Activated effector memory CD4-positive, alpha-beta T cell treated with anti-CD3 and anti-CD28 coated beads, Interleukin-2, amount 50 U/mL, for 16 hours (primary cell): ENCODE measurements at regions not wholly inside any gene's neighbourhood (a gene's known extent, or its start where the extent isn't known, plus 50 kb on each side); places are given as distances from the start of the nearest gene placed in this dataset.
"Not testable (repeated sequence)": the region's sequence is repeated elsewhere in the genome, so short reads cannot be mapped to it uniquely, and the experiment has no call there.

ENCODE experiments used
- DNase-seq: peaks from one replicate; pipeline ENCODE4 v3.0.0-alpha.2; 2020

GRCh38 chr12:25424211-25424731 is 128.8 kb downstream of the LMNTD1 start:
- no peak for DNase-seq

GRCh38 chr12:25423355-25424050 is 129.6 kb downstream of the LMNTD1 start:
- no peak for DNase-seq

GRCh38 chr12:25422241-25422640 is 130.8 kb downstream of the LMNTD1 start:
- DNase-seq = no peak

GRCh38 chr12:25421651-25422167 is 131.4 kb downstream of the LMNTD1 start:
- no peak for DNase-seq

- DNase-seq = no peak
Measured at GRCh38 chr12:25420116-25420515, 133.0 kb downstream of the LMNTD1 start.

- DNase-seq = no peak
Measured at GRCh38 chr12:25419595-25419994, 133.5 kb downstream of the LMNTD1 start.

- no peak for DNase-seq
Measured at GRCh38 chr12:25417071-25417470, 136.0 kb downstream of the LMNTD1 start.

DNA sequence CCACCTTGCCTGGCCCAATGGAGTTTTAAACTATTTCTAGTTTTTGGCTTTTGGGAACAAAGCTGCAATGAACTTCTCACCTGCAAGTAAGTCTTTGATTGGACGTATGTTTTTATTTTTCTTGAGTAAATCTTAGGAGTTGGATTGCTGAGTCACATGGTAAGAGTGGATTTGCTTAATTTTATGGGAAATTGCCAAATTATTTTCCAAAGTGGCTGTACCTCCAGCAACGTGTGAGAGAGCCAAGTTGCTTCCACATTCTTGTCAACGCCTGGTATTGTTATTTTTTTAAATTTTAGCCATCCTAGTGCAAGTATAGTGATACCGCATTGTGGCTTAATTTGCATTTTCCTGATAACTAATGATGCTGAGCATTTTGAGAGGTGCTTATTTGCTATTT is 136.6 kb downstream of the LMNTD1 start:
- no peak for DNase-seq

- no peak for DNase-seq
Measured at GRCh38 chr12:25415004-25415403, 138.1 kb downstream of the LMNTD1 start.

DNA sequence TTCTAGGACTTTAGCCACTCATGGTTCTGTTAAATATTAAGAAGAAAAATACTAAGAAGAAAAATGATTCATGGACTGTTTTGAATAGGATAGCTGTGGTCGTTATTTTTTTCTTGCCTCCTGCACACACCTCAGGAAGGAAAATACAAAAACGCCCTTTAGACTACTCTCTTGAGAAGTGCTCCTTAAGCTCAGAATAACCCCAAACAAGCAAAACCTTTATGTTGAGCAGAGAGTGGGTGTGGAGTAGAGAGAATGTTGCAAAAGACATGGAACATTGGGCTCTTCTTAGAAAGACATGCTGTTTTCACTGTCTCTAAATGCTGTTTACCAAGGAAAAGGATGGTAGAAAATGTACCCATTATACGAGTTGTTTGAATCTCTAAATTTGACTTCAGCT is 140.3 kb downstream of the LMNTD1 start:
- no peak for DNase-seq

- no peak for DNase-seq
Measured at GRCh38 chr12:25404955-25405354, 148.1 kb downstream of the LMNTD1 start.

DNA sequence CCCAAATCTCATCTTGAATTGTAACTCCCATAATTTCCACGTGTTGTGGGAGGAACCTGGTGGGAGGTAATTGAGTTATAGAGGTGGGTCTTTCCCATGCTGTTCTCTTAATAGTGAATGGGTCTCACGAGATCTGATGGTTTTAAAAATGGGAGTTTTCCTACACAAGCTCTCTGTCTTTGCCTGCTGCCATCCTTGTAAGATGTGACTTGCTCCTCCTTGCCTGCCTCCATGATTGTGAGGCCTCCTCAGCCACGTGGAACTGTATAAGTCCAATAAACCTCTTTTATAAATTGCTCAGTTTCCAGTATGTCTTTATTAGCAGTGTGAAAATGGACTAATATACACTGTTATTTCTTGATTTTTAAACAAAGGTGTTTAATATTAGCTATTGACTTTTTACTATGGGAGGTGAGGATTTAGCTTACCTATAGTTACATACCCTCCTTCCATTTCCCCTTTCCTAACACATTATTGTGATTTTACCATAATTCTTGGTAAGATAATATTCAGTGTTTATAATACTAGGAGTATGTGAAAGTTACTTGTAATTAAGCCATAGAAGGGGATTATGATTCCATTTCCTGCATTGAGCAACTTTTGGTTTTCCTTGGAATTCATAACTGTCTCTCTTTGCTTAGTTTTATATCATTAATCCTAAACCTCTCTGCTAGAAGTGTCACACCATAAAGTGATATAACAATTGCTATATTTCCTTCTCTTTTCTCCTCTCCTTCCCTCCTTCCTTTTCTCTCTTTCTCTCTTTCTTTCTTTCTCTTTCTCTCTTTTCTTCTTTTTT is 151.0 kb upstream of the KRAS start:
- no peak for DNase-seq

DNA sequence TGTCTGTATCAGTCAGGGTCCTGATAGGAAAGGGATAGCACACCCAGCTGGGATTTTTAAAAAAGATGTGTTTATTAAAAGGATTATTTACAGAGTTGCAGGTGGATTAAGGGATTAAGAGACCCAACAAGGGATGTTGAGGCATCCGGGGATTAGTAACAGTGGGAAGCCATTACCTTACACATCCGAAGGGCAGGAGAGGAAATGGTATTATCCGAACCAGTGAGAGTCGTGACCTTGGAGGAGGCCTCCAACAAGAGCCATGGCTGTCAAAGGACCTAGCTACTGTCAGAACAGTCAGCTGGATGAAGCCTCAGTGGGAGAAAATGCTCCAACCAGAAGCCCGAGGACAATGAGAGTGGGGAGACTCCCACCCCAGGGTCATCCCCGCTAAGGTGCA is 146.3 kb upstream of the KRAS start:
- no peak for DNase-seq

GRCh38 chr12:25395227-25395626 is 144.5 kb upstream of the KRAS start:
- no peak for DNase-seq

DNA sequence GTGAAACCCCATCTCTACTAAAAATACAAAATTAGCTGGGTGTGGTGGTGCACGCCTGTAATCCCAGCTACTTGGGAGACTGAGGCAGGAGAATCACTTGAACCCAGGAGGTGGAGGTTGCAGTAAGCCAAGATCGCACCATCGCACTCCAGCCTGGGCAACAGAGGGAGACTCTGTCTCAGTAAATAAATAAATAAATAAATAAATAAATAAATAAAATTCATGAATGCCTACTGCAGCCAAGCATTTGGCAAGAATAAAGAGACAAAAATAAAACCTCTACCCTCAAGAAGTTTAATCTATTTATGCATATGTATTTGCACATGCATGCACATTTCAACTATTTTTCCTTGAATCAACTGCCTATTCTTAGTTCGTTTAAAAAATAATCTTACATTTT is 144.0 kb upstream of the KRAS start:
- DNase-seq = not testable (repeated sequence)

DNA sequence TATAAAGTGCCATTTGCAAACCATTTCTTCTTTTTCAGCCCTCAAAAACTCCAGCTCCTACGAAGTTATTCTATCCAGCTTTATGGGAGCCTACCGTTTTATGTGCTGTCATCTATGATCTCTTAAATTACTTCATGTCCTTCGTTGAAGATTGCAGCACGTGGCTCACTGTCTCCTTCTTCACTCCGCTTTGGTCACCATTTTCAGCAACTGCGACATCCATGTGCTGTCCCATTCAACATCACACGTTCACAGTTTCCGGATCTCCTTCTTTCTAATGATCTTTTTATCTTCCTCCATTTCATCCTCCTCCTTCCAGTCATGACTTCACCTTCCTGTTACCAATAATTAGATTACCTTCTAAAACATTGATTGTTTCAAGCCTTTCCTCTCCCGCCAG is 143.3 kb upstream of the KRAS start:
- DNase-seq = no peak

- not testable (repeated sequence) for DNase-seq
Measured at GRCh38 chr12:25391346-25391745, 140.6 kb upstream of the KRAS start.

DNA sequence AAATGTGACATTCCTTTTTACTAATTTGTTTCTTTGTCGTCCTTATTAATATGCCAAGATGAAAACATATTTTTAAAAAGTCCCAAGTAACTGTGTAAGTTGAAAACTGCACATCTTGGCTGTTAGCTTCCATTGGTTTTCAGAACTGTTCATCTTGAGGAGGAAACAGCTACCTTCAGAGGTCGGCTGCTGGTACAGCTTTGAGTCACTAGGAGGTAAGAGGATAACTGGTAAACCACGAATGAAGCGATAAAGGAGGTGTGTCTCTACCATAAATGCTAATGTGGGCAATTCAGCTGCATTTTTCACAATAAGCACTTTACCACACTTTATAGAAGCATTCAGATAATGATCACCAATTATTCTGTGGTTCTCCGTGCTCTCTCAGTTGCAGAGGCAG is 137.5 kb upstream of the KRAS start:
- DNase-seq = peak; percentile 72

DNA sequence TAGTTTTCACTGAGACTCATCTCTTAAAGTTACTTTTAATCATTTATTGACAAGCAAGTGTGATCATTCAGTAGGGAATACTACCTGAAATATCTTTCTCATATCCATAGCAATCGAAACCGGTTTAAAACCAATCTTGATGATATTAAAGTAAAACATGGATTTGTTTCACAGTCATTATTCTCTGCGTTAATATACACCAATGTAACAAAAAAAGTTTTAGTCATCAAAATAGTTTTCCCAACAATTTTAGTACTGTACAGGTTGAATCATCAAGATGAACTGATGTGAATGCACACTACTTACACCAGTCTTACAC is 137.0 kb upstream of the KRAS start:
- DNase-seq = no peak

GRCh38 chr12:25386831-25387731 is 136.4 kb upstream of the KRAS start:
- DNase-seq = peak; percentile 87

DNA sequence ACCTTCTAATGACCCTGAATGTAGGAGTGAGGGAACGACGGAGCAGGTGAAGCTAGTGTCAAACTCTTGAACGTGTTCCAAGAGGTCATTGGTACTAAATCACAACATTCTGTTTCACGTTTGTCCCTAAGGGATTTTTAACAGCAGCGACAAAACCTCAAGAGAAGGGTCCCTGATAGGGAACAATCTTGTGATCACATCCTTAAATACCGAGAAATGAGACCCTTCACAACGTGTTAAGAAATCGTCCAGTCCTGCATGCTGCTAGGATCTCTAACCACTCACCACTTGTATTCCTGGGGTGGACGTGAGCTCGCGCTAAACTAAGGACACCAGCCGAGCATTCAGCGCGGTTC is 134.1 kb upstream of the KRAS start:
- no peak for DNase-seq

DNA sequence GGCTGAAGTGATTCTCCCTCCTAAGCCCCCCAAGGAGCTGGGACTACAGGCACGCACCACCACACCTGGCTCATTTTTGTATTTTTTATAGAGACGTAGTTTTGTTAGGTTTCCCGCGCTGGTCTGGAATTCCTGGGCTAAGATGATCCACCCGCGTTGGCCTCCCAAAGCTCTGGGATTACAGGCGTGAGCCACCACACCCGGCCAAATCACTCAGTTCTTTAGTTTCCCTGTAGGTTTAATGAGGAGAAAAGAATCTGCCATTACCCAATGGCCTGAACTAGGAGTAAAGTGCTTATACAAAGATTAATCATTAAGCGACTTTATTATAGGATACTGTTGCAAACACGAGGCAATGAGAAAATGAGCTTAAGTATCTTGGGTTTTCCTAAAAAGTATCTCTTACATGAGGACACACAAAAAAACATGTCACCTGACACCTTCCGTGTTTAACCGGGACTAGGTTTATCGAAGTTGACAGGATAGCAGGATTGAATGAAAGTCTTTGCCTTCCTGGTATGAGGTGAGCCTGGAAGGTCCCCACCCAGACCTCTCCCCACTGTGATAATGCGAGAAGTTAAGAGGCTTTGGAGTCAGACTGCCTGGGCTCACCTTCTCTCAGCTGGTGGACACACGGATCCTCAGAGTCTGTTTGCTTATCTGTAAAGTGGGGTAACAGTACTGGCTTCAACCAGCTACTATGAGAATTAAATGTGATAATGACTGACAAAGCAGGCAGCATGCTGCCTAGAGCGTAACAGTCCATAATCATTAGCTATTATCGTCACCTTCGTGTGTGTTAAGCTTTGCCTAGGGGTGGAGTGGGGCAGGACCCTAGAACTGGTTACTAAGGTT is 133.5 kb upstream of the KRAS start:
- DNase-seq = no peak
